ENCODE measurements at regions not wholly inside any gene's neighbourhood (a gene's known extent, or its start where the extent isn't known, plus 50 kb on each side); places are given as distances from the start of the nearest gene placed in this dataset.

DNA sequence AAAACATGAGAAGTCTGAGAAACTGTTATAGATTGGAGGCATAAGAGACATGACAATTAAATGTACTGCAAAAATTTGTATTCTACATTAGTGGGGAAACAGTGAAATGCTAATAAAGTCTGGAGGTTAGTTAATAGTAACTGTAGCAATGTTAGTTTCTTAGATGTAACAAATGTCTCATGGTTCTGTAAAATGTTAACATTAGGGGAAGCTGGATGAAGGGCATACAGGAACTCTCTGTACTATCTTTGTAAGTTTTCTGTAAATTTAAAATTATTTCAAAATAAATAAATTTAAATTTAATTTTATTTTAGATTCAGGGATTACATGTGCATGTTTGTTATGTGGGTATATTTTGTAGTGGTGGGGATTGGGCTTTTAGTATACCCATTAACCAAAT lies 70.0 kb upstream of the IRX6 start:
- TF ChIP-seq, protein P1, sequence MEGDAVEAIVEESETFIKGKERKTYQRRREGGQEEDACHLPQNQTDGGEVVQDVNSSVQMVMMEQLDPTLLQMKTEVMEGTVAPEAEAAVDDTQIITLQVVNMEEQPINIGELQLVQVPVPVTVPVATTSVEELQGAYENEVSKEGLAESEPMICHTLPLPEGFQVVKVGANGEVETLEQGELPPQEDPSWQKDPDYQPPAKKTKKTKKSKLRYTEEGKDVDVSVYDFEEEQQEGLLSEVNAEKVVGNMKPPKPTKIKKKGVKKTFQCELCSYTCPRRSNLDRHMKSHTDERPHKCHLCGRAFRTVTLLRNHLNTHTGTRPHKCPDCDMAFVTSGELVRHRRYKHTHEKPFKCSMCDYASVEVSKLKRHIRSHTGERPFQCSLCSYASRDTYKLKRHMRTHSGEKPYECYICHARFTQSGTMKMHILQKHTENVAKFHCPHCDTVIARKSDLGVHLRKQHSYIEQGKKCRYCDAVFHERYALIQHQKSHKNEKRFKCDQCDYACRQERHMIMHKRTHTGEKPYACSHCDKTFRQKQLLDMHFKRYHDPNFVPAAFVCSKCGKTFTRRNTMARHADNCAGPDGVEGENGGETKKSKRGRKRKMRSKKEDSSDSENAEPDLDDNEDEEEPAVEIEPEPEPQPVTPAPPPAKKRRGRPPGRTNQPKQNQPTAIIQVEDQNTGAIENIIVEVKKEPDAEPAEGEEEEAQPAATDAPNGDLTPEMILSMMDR (IDR thresholded peaks at IDR 0.05; ENCODE audit: control extremely low read depth, extremely low read depth, low read depth, missing control alignments): no peak
- DNase-seq (ENCODE audit: extremely low spot score): no peak
- ChIA-PET CTCF (no interaction called here), POLR2A (no interaction called here)

DNA sequence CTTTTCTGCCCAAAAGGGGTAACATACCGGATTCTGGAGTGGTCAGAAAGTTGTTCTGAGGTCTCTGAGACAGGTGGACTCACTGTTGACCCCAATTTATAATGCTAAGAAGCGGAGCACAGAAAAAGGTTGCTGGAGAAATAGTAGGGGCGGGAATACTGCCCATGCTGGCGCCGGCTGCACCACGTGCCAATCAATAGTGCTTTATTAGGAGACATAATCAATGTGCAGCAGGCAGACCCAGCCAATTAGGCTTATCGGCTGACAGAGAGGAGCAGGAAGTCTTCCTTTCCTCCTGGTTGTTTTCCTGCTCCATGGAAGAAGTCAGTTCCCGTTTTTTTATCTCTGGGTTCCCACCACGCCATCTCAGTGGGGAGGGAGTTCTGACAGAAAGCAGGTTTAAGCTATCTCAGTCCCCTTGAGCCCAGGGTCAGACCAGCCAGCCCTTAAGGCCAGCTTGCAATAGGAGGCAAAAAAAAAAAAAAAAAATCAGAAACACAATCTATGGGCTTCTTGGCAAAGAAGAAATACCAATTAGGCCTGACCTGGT lies 68.2 kb upstream of the IRX6 start:
- no peak for DNase-seq (ENCODE audit: extremely low spot score)
- ChIA-PET CTCF (interaction anchor here (2.0 kb wide), 1 partner anchor 1706 kb away, joined by 4 read pairs; no protein-coding TSS in a partner anchor), POLR2A (no interaction called here)
- TF ChIP-seq, protein P1 (IDR thresholded peaks at IDR 0.05; ENCODE audit: control extremely low read depth, extremely low read depth, low read depth, missing control alignments): no peak

DNA sequence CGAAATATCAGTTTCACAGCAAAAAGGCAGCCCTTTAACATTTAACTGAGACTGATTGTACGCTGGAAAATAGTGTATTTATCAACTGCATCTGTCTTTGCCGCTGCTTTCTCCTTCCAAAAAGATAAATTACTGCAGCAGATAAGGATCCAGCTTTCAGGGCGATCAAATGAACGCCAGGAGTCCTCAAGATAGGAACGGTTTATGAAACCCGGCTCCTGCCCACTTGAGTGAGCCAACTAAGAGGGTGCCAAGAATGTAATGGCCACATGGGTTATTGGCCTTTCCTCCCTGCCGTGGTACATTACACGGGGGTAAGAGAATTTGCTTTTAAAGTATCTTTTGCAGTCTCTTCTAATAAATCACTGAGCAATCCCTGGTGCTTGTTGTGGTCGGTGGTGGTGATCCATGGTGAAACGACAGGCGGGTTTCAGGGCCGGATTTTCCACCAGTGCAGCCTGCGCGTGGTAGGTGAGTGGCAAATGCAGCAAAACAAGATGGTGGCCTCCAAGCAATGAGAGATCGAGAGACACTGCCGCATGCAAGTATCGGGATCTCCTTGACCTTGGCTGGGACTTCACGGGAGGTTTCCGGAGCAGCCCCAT lies 67.5 kb upstream of the IRX6 start:
- no peak for DNase-seq (ENCODE audit: extremely low spot score)
- POLR2A ChIA-PET: no interaction called here
- TF ChIP-seq, protein P1 (IDR thresholded peaks at IDR 0.05; ENCODE audit: control extremely low read depth, extremely low read depth, low read depth, missing control alignments): no peak
- CTCF ChIA-PET: interaction anchor here (1.4 to 2.0 kb wide), 4 partner anchors 8 to 1707 kb away, joined by 4 to 10 read pairs (median 7); no protein-coding TSS in a partner anchor

DNA sequence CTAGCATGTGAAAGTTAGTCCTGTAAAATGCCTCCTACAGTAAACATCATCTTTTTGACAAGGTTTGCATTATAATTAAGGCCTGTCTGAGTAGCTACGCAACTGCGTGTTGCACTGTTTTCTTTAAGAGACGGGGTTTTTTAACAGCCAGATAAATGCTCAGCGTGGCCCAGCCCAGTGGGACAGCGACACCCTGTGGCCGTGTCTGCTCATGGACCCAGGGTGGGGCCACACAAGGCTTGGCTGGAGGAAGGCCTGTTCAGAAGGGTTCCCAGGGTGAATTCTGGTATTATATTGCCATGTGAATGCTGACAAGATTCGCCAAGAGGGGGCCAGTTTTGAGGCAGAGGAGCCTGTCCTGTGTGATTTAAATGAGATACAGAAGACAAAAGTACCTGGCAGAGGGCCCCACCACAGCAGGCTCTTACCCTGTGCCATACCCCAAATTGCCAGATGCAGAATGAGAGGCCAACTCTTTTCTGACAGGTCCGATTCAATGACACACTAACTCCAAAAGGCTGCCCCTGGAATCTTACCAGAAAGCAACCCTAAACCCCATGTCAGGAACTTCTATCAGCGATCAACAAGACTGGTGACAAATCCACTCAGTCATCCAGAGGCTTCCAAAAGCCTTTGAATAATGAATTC lies 65.9 kb upstream of the IRX6 start:
- TF ChIP-seq, protein P1 (IDR thresholded peaks at IDR 0.05; ENCODE audit: control extremely low read depth, extremely low read depth, low read depth, missing control alignments): peak; percentile 37
- ChIA-PET CTCF (interaction anchor here (0.6 to 2.0 kb wide), 12 partner anchors 9 to 1708 kb away, joined by 3 to 10 read pairs (median 4); no protein-coding TSS in a partner anchor), POLR2A (no interaction called here)
- DNase-seq (ENCODE audit: extremely low spot score): peak; percentile 29

DNA sequence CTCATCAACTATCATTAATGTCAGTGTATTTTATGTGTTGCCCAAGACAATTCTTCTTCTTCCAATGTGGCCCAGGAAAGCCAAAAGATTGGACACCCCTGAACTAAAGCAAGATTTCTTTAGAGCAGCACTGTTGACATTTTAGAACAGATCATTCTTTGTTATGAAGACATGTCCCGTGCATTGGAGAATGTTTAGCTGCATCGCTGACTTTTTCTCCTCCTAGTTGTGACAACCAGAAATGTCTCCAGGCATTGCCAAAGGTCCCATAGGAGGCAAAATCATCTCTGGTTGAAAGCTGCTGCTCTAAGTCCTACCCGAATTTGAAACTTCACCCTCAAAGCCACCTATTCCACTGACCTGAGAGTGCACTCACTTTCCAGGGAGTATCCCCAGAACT lies 62.7 kb upstream of the IRX6 start:
- ChIA-PET POLR2A (no interaction called here), CTCF (no interaction called here)
- TF ChIP-seq, protein P1 (IDR thresholded peaks at IDR 0.05; ENCODE audit: control extremely low read depth, extremely low read depth, low read depth, missing control alignments): no peak
- no peak for DNase-seq (ENCODE audit: extremely low spot score)

DNA sequence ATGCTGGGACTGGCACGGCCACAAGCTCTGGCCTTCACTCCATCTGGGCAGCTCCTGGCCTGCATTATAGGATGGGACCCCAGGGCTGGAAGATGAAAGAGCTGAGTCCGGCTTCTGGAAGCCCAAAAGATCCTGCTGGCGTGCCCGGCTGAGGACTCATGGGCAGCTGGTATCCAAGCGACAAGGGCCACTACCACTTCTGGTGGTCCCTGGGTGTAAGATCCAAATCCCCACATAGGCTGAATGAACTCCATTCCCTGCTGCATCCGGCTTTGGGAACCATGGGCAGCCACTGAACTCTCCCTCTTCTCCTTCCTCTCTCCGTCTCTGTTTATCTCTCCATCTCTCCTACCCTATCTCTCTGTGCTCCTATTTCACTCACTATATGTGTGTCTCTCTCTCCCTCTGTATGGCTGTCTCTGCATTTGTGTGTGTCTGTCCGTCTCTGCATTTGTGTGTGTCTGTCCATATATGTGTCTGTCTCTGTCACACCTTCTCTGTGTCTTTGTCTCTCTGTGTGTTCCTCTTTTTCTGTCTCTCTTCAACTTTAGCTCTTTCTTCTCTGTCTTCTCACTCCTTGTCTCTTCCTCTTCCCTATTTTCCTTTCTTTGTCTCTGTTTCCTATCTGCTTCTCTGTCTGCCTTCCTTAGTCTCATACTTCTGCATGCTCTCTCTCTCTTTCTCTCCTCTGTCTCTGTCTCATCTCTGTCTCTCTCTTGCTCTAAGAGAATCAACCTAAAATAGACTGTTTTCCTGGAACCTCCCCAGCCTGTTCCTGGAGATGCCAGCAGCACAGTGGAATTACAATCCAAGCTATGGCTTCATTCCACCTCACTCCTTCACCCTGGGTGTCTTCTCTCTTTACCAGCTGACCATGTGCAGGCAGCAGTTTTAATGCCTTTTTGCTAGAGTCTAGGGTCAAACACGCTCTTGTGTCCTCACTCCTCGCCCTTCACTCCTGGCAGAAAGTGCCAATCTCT lies 60.4 kb upstream of the IRX6 start:
- POLR2A ChIA-PET: no interaction called here
- no peak for DNase-seq (ENCODE audit: extremely low spot score)
- CTCF ChIA-PET: interaction anchor here (1.2 kb wide), 1 partner anchor 14 kb away, joined by 3 read pairs; no protein-coding TSS in a partner anchor
- TF ChIP-seq, protein P1 (IDR thresholded peaks at IDR 0.05; ENCODE audit: control extremely low read depth, extremely low read depth, low read depth, missing control alignments): no peak
